Stimulated activated CD4-positive, alpha-beta T cell treated with anti-CD3 and anti-CD28 coated beads, Interleukin-1b, Interleukin-23, amount 100 ng/mL, for 48 hours (primary cell): ENCODE measurements at regions not wholly inside any gene's neighbourhood (a gene's known extent, or its start where the extent isn't known, plus 50 kb on each side); places are given as distances from the start of the nearest gene placed in this dataset.

ENCODE experiments used
- DNase-seq: peaks from one replicate; pipeline ENCODE4 v3.0.0-alpha.2; 2020

DNA sequence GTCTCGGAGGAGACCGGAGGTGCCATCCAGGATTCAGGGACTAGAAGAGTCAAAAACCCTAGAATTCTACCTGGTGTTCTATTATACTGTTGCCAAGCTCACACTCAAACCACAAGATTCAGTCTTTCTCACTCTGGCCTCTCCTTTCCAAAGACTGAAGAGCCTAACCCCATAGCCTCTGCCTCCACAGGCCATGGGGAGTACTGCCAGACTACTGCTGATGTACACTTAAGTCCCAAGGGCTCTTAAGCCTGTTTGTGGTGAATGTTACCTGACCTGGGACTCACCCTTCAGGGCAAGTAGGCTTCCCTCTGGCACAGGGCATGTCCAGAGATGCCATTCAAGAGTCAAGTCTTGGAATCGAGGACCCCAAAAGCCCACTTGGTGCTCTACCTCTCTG lies 58.9 kb upstream of the IRS4 start:
- DNase-seq, result no peak
